ENCODE measurements at regions not wholly inside any gene's neighbourhood (a gene's known extent, or its start where the extent isn't known, plus 50 kb on each side); places are given as distances from the start of the nearest gene placed in this dataset.

- H3K4me2 ChIP-seq (ENCODE audit: low read length): no peak overlapping the region
- peaks cover 5% of the 10 kb centered on the region; the same call in 1 of the 2 replicates for H3K27me3 ChIP-seq (ENCODE audit: low read depth, low read length)
- no peaks in the 10 kb centered on the region for H3K9me3 ChIP-seq (ENCODE audit: insufficient read depth, low read length)
- no peaks in the 10 kb centered on the region for H3K36me3 ChIP-seq (replicated peaks; ENCODE audit: low read depth, low read length)
- TF ChIP-seq EZH2phosphoT487 (IDR thresholded peaks at IDR 0.05; ENCODE audit: low read depth) (no peak), CTCF (IDR thresholded peaks at IDR 0.05; ENCODE audit: low read depth, low read length) (no peak)
- H3K79me2 ChIP-seq (ENCODE audit: low read length): no peaks in the 10 kb centered on the region
- no peak overlapping the region for H3K27ac ChIP-seq (ENCODE audit: low read length)
- H3K4me1 ChIP-seq (ENCODE audit: low read length): no peaks in the 10 kb centered on the region
- H3K4me3 ChIP-seq (ENCODE audit: low read length): no peak overlapping the region
- H3K9ac ChIP-seq (ENCODE audit: low read length): no peak overlapping the region
- H4K20me1 ChIP-seq (ENCODE audit: insufficient read depth, low read length): no peaks in the 10 kb centered on the region
- H2AFZ ChIP-seq (ENCODE audit: low read depth, low read length): no peak overlapping the region
Measured at GRCh38 chr10:127804696-127805095, 67.7 kb downstream of the FOXI2 start.

- Histone ChIP-seq H3K9me3 (ENCODE audit: insufficient read depth, low read length) (no peaks in the 10 kb centered on the region), H3K36me3 (replicated peaks; ENCODE audit: low read depth, low read length) (no peaks in the 10 kb centered on the region), H3K79me2 (ENCODE audit: low read length) (no peaks in the 10 kb centered on the region), H3K4me1 (ENCODE audit: low read length) (no peaks in the 10 kb centered on the region), H3K9ac (ENCODE audit: low read length) (no peak overlapping the region), H3K4me3 (ENCODE audit: low read length) (no peak overlapping the region), H4K20me1 (ENCODE audit: insufficient read depth, low read length) (no peaks in the 10 kb centered on the region), H2AFZ (ENCODE audit: low read depth, low read length) (no peak overlapping the region), H3K4me2 (ENCODE audit: low read length) (no peak overlapping the region), H3K27ac (ENCODE audit: low read length) (no peak overlapping the region), H3K27me3 (ENCODE audit: low read depth, low read length) (peaks cover 5% of the 10 kb centered on the region; the same call in 1 of the 2 replicates)
- TF ChIP-seq CTCF (IDR thresholded peaks at IDR 0.05; ENCODE audit: low read depth, low read length) (no peak), EZH2phosphoT487 (IDR thresholded peaks at IDR 0.05; ENCODE audit: low read depth) (no peak)
Measured at GRCh38 chr10:127805950-127806349, 69.0 kb downstream of the FOXI2 start.

- Histone ChIP-seq H3K4me2 (ENCODE audit: low read length) (no peak overlapping the region), H3K4me1 (ENCODE audit: low read length) (no peaks in the 10 kb centered on the region), H3K27ac (ENCODE audit: low read length) (no peak overlapping the region), H3K9ac (ENCODE audit: low read length) (no peak overlapping the region), H3K4me3 (ENCODE audit: low read length) (no peak overlapping the region), H2AFZ (ENCODE audit: low read depth, low read length) (no peak overlapping the region), H3K27me3 (ENCODE audit: low read depth, low read length) (peaks cover 5% of the 10 kb centered on the region; the same call in 1 of the 2 replicates), H4K20me1 (ENCODE audit: insufficient read depth, low read length) (no peaks in the 10 kb centered on the region), H3K36me3 (replicated peaks; ENCODE audit: low read depth, low read length) (no peaks in the 10 kb centered on the region), H3K79me2 (ENCODE audit: low read length) (no peaks in the 10 kb centered on the region), H3K9me3 (ENCODE audit: insufficient read depth, low read length) (no peaks in the 10 kb centered on the region)
- TF ChIP-seq EZH2phosphoT487 (IDR thresholded peaks at IDR 0.05; ENCODE audit: low read depth): no peak
- TF ChIP-seq CTCF (IDR thresholded peaks at IDR 0.05; ENCODE audit: low read depth, low read length): no peak
Measured at GRCh38 chr10:127812041-127812440, 75.1 kb downstream of the FOXI2 start.

- Histone ChIP-seq H3K36me3 (replicated peaks; ENCODE audit: low read depth, low read length) (no peaks in the 10 kb centered on the region), H3K27ac (ENCODE audit: low read length) (no peak overlapping the region), H3K9me3 (ENCODE audit: insufficient read depth, low read length) (no peaks in the 10 kb centered on the region), H3K4me1 (ENCODE audit: low read length) (no peaks in the 10 kb centered on the region), H4K20me1 (ENCODE audit: insufficient read depth, low read length) (no peaks in the 10 kb centered on the region), H2AFZ (ENCODE audit: low read depth, low read length) (no peak overlapping the region), H3K9ac (ENCODE audit: low read length) (no peak overlapping the region), H3K4me2 (ENCODE audit: low read length) (no peak overlapping the region), H3K79me2 (ENCODE audit: low read length) (no peaks in the 10 kb centered on the region), H3K4me3 (ENCODE audit: low read length) (no peak overlapping the region), H3K27me3 (ENCODE audit: low read depth, low read length) (no peaks in the 10 kb centered on the region; the same call in 1 of the 2 replicates)
- TF ChIP-seq CTCF (IDR thresholded peaks at IDR 0.05; ENCODE audit: low read depth, low read length): peak; percentile 25; the same call in 1 of the 2 replicates
- no peak for TF ChIP-seq EZH2phosphoT487 (IDR thresholded peaks at IDR 0.05; ENCODE audit: low read depth)
Measured at GRCh38 chr10:127813290-127813689, 76.3 kb downstream of the FOXI2 start.

All from OCI-LY3 (cell line).